ENCODE measurements at regions not wholly inside any gene's neighbourhood (a gene's known extent, or its start where the extent isn't known, plus 50 kb on each side); places are given as distances from the start of the nearest gene placed in this dataset.

- H3K9me1 ChIP-seq (ENCODE audit: control insufficient read depth, extremely low read depth, insufficient read depth, low read length): no peaks in the 10 kb centered on the region
- dilution Hi-C loops (cut with MboI; ENCODE audit: extremely low pct_ligation_motif_present, low sequenced_read_pairs): no loop called here
- H3K27ac ChIP-seq (ENCODE audit: control insufficient read depth, insufficient read depth, low read length): no peak overlapping the region
- peaks cover 2% of the 10 kb centered on the region for H3K9me3 ChIP-seq (ENCODE audit: control insufficient read depth, low read depth, low read length)
- no peaks in the 10 kb centered on the region for H3K79me2 ChIP-seq (ENCODE audit: control insufficient read depth, insufficient read depth, low read length)
- H3K36me3 ChIP-seq (ENCODE audit: control insufficient read depth in 2 of 2, extremely low read depth in 1 of 2, insufficient read depth in 2 of 2, low read length in 2 of 2): no peaks in the 10 kb centered on the region
- no peaks in the 10 kb centered on the region for H3K4me1 ChIP-seq (ENCODE audit: control insufficient read depth, extremely low read depth, insufficient read depth, low read length)
- FAIRE-seq: no peak
- no peak for DNase-seq (ENCODE audit: low read depth, low spot score)
- TF ChIP-seq EZH2 (IDR thresholded peaks at IDR 0.05; ENCODE audit: low read length) (no peak), CTCF (optimal IDR thresholded peaks at IDR 0.05 in 1 of 3, IDR thresholded peaks at IDR 0.05 in 1 of 3, conservative IDR thresholded peaks at IDR 0.05 in 1 of 3; ENCODE audit: extremely low read depth in 1 of 3, insufficient read depth in 2 of 3, low read length in 3 of 3) (no peak)
- no peaks in the 10 kb centered on the region for H3K27me3 ChIP-seq (ENCODE audit: control insufficient read depth, extremely low read depth, insufficient read depth, low read length)
- H4K20me1 ChIP-seq (ENCODE audit: control insufficient read depth, extremely low read depth, insufficient read depth, low read length): no peaks in the 10 kb centered on the region
- H3K9ac ChIP-seq (ENCODE audit: control insufficient read depth, extremely low read depth, insufficient read depth, low read length): no peak overlapping the region
- H2AFZ ChIP-seq (ENCODE audit: control insufficient read depth, low read length): no peak overlapping the region
- no peak overlapping the region for H3K4me3 ChIP-seq (ENCODE audit: control insufficient read depth in 2 of 3, extremely low read depth in 1 of 3, insufficient read depth in 2 of 3, low read depth in 1 of 3, low read length in 3 of 3)
- no peak overlapping the region for H3K4me2 ChIP-seq (ENCODE audit: control insufficient read depth, extremely low read depth, insufficient read depth, low read depth, low read length)
Measured at GRCh38 chr4:17252131-17252530, 259.8 kb downstream of the QDPR start.

GRCh38 chr4:17251101-17251500 lies 260.8 kb downstream of the QDPR start:
- H3K9me1 ChIP-seq (ENCODE audit: control insufficient read depth, extremely low read depth, insufficient read depth, low read length): no peaks in the 10 kb centered on the region
- DNase-seq (ENCODE audit: low read depth, low spot score): no peak
- H3K9ac ChIP-seq (ENCODE audit: control insufficient read depth, extremely low read depth, insufficient read depth, low read length): no peak overlapping the region
- H2AFZ ChIP-seq (ENCODE audit: control insufficient read depth, low read length): no peak overlapping the region
- no peak overlapping the region for H3K4me2 ChIP-seq (ENCODE audit: control insufficient read depth, extremely low read depth, insufficient read depth, low read depth, low read length)
- H3K27ac ChIP-seq (ENCODE audit: control insufficient read depth, insufficient read depth, low read length): no peak overlapping the region
- no peaks in the 10 kb centered on the region for H4K20me1 ChIP-seq (ENCODE audit: control insufficient read depth, extremely low read depth, insufficient read depth, low read length)
- H3K4me1 ChIP-seq (ENCODE audit: control insufficient read depth, extremely low read depth, insufficient read depth, low read length): no peaks in the 10 kb centered on the region
- no peaks in the 10 kb centered on the region for H3K36me3 ChIP-seq (ENCODE audit: control insufficient read depth in 2 of 2, extremely low read depth in 1 of 2, insufficient read depth in 2 of 2, low read length in 2 of 2)
- no peaks in the 10 kb centered on the region for H3K27me3 ChIP-seq (ENCODE audit: control insufficient read depth, extremely low read depth, insufficient read depth, low read length)
- H3K79me2 ChIP-seq (ENCODE audit: control insufficient read depth, insufficient read depth, low read length): no peaks in the 10 kb centered on the region
- FAIRE-seq: no peak
- dilution Hi-C loops (cut with MboI; ENCODE audit: extremely low pct_ligation_motif_present, low sequenced_read_pairs): no loop called here
- no peak overlapping the region for H3K4me3 ChIP-seq (ENCODE audit: control insufficient read depth in 2 of 3, extremely low read depth in 1 of 3, insufficient read depth in 2 of 3, low read depth in 1 of 3, low read length in 3 of 3)
- TF ChIP-seq EZH2 (IDR thresholded peaks at IDR 0.05; ENCODE audit: low read length) (no peak), CTCF (optimal IDR thresholded peaks at IDR 0.05 in 1 of 3, IDR thresholded peaks at IDR 0.05 in 1 of 3, conservative IDR thresholded peaks at IDR 0.05 in 1 of 3; ENCODE audit: extremely low read depth in 1 of 3, insufficient read depth in 2 of 3, low read length in 3 of 3) (no peak)
- no peaks in the 10 kb centered on the region for H3K9me3 ChIP-seq (ENCODE audit: control insufficient read depth, low read depth, low read length)

All from keratinocyte (primary cell).